Right lung (tissue), 2 donors: ENCODE measurements at regions not wholly inside any gene's neighbourhood (a gene's known extent, or its start where the extent isn't known, plus 50 kb on each side); places are given as distances from the start of the nearest gene placed in this dataset.

ENCODE experiments used
- DNase-seq, 2 donors: peaks; one replicate each; pipeline ENCODE4 v3.0.0-alpha.2; 2013

GRCh38 chr1:182295697-182296096 lies 95.9 kb downstream of the GLUL start:
- no peak for DNase-seq

- no peak for DNase-seq
These were observed 98.4 kb downstream of the GLUL start for GRCh38 chr1:182293119-182293589.

GRCh38 chr1:182292193-182292741 lies 99.3 kb downstream of the GLUL start:
- DNase-seq, result no peak

- no peak for DNase-seq
These were observed 99.9 kb downstream of the GLUL start for GRCh38 chr1:182291584-182292192.

- DNase-seq, result no peak
These were observed 102.6 kb downstream of the GLUL start for GRCh38 chr1:182288749-182289604.

GRCh38 chr1:182286761-182287160 lies 104.8 kb downstream of the GLUL start:
- no peak for DNase-seq

GRCh38 chr1:182283746-182284544 lies 107.6 kb downstream of the GLUL start:
- no peak for DNase-seq

- DNase-seq, result no peak
These were observed 110.0 kb downstream of the GLUL start for GRCh38 chr1:182281541-182281940.

- DNase-seq, result no peak
These were observed 111.1 kb downstream of the GLUL start for GRCh38 chr1:182280504-182280900.

- no peak for DNase-seq
These were observed 111.7 kb downstream of the GLUL start for GRCh38 chr1:182279724-182280503.

GRCh38 chr1:182279302-182279701 lies 112.3 kb downstream of the GLUL start:
- no peak for DNase-seq

GRCh38 chr1:182278144-182279054 lies 113.2 kb downstream of the GLUL start:
- DNase-seq, result no peak

- no peak for DNase-seq
These were observed 116.3 kb downstream of the GLUL start for GRCh38 chr1:182275271-182275670.

GRCh38 chr1:182274618-182275017 lies 117.0 kb downstream of the GLUL start:
- DNase-seq, result no peak

GRCh38 chr1:182270731-182271130 lies 120.9 kb downstream of the GLUL start:
- no peak for DNase-seq

- DNase-seq, result no peak
These were observed 122.5 kb downstream of the GLUL start for GRCh38 chr1:182269097-182269496.

- DNase-seq, result no peak
These were observed 122.9 kb downstream of the GLUL start for GRCh38 chr1:182268669-182269068.

GRCh38 chr1:182264185-182264584 lies 127.4 kb downstream of the GLUL start:
- no peak for DNase-seq

GRCh38 chr1:182263706-182264105 lies 127.9 kb downstream of the GLUL start:
- DNase-seq, result no peak

GRCh38 chr1:182262425-182262824 lies 129.2 kb downstream of the GLUL start:
- DNase-seq, result no peak
